Heart left ventricle (tissue), 16 donors: ENCODE measurements at regions not wholly inside any gene's neighbourhood (a gene's known extent, or its start where the extent isn't known, plus 50 kb on each side); places are given as distances from the start of the nearest gene placed in this dataset.

Experiments
- ATAC-seq, 4 donors: fragments of 200-7000 bp; cut with Tn5 transposase; one replicate each; pipeline ENCODE4 v1.9.1; 2020 to 2022; ENCODE audit warnings: moderate library complexity in 4 of 4, mild to moderate bottlenecking in 3 of 4, moderate number of reproducible peaks in 1 of 4
- DNase-seq, 5 donors: peaks; one replicate each; pipeline ENCODE4 v3.0.0-alpha.2; 2020
- H3K27ac ChIP-seq, 12 donors: fragments of 200-600 bp; sonication (generic) in 4 of 12; one replicate each; pipeline versions ENCODE4 v1.5.0 to v1.8.0; 2016 to 2022; ENCODE audit warnings: mild to moderate bottlenecking in 2 of 12
- H3K27me3 ChIP-seq, 9 donors: fragments of 200-600 bp; sonication (generic) in 2 of 9; one replicate each; pipeline versions ENCODE4 v1.5.1 to v1.8.0; 2016 to 2022; ENCODE audit warnings: mild to moderate bottlenecking in 3 of 9
- H3K36me3 ChIP-seq, 9 donors: fragments of 200-600 bp; sonication (generic) in 2 of 9; one replicate each; pipeline versions ENCODE4 v1.5.0 to v1.8.0; 2018 to 2022; ENCODE audit warnings: mild to moderate bottlenecking in 2 of 9
- H3K4me1 ChIP-seq, 12 donors: fragments of 200-600 bp; sonication (generic) in 4 of 12; one replicate each; pipeline versions ENCODE4 v1.5.0 to v1.8.0; 2016 to 2022; ENCODE audit warnings: mild to moderate bottlenecking in 3 of 12
- H3K4me3 ChIP-seq, 12 donors: fragments of 200-600 bp; sonication (generic) in 4 of 12; one replicate each; pipeline versions ENCODE4 v1.5.0 to v1.8.0; 2017 to 2022; ENCODE audit warnings: mild to moderate bottlenecking in 9 of 12, moderate library complexity in 4 of 12
- H3K9me3 ChIP-seq, 12 donors: fragments of 200-600 bp; sonication (generic) in 4 of 12; one replicate each; pipeline versions ENCODE4 v1.5.0 to v1.8.0; 2016 to 2022; ENCODE audit warnings: mild to moderate bottlenecking in 1 of 12
- CTCF ChIP-seq, 12 donors: fragments of 200-600 bp; sonication (generic) in 4 of 12; IDR thresholded peaks; one replicate each; pipeline versions ENCODE4 v1.5.0 to v1.8.0; 2018 to 2022; ENCODE audit warnings: antibody characterized with exemption in 12 of 12, mild to moderate bottlenecking in 5 of 12
- POLR2A ChIP-seq, 2 donors: fragments of 450-650 bp; IDR thresholded peaks; one replicate each; pipeline ENCODE4 v1.6.1; 2017; ENCODE audit warnings: antibody characterized with exemption in 2 of 2, mild to moderate bottlenecking in 2 of 2, moderate library complexity in 2 of 2
- WGBS, 4 donors: extraction: QIAGEN DNeasy Blood & Tissue Kit in 2 of 4; methylation state at CpG; one replicate each; pipeline versions ENCODE4 v1.1.5 to v1.1.7; 2013 to 2018; 5-methylcytosine and 5-hydroxymethylcytosine counted together
- intact Hi-C, 10 donors: fragments of 100-400 bp; cut with DNase I; formaldehyde crosslinking; loops; one replicate each; pipeline versions ENCODE4 v1.11.1 to v1.14.2; 2022
- donor health status: ischemic (EF 13 %, LVEDD 7.1; RV severe dilation, severe dysfunction).
- donor health status: healthy with polysubstance abuse.
- donor health status: DM: no; HTN: yes; CAD: no.
- donor health status: DM: no; HTN: no; CAD: no.
- donor health status: ischemic (EF 25% LVEDD 6.9; RV normal size, moderate dysfunction).
- donor health status: ischemic (EF 25% LVEDD 5.7; RV mildly dilated, moderate dysfunction).
- donor health status: healthy.
- donor health status: DM: yes; HTN: yes; CAD: no.
- donor health status: ischemic (EF 35%, LVEDD 5.7; RV mildly dilated, moderate dysfunction).
- donor health status: nonischemic (EF 11% LVEDD 7.7; RV severe dilation, severe dysfunction).
- donor health status: DM: yes; HTN: yes; CAD: no.
- donor health status: PGD.
- donor health status: ischemic (EF 29% LVEDD 5.4; RV normal size, mild dysfunction).
- donor health status: nonischemic (EF 23%, LVEDD 6.1; RV moderate dilation, normal function).

GRCh38 chr4:155107059-155107458 is 101.4 kb upstream of the NPY2R start:
- no peaks in the 10 kb centered on the region for H3K36me3 ChIP-seq
- TF ChIP-seq POLR2A (IDR thresholded peaks at IDR 0.05) (no peak), CTCF (IDR thresholded peaks at IDR 0.05) (no peak)
- no peak for DNase-seq
- H3K27me3 ChIP-seq, result no peaks in the 10 kb centered on the region
- 85 to 91% (median 89%) methylated on average over 3 of the region's 3 CpGs for whole genome bisulfite sequencing, 4 donors
- ATAC-seq, result no peak
- no peak overlapping the region for H3K27ac ChIP-seq
- intact Hi-C loops, result no loop called here
- H3K9me3 ChIP-seq, result no peaks in the 10 kb centered on the region
- H3K4me1 ChIP-seq, result no peaks in the 10 kb centered on the region
- H3K4me3 ChIP-seq, result no peak overlapping the region

GRCh38 chr4:155114790-155115189 is 93.6 kb upstream of the NPY2R start:
- no peak overlapping the region for H3K27ac ChIP-seq
- no peak for TF ChIP-seq POLR2A (IDR thresholded peaks at IDR 0.05)
- no peak overlapping the region for H3K4me3 ChIP-seq
- intact Hi-C loops, result no loop called here
- H3K36me3 ChIP-seq, result no peaks in the 10 kb centered on the region
- ATAC-seq (no peak), DNase-seq (no peak)
- peaks cover 0 to 8% (median 0%) of the 10 kb centered on the region in 12 donors for H3K9me3 ChIP-seq
- H3K4me1 ChIP-seq, result no peaks in the 10 kb centered on the region
- H3K27me3 ChIP-seq, result no peaks in the 10 kb centered on the region

GRCh38 chr4:155119006-155119405 is 89.4 kb upstream of the NPY2R start:
- ATAC-seq (no peak), DNase-seq (no peak)
- Histone ChIP-seq H3K4me3 (no peak overlapping the region), H3K36me3 (no peaks in the 10 kb centered on the region), H3K27me3 (no peaks in the 10 kb centered on the region), H3K27ac (no peak overlapping the region), H3K4me1 (no peaks in the 10 kb centered on the region), H3K9me3 (peaks cover 0 to 8% (median 0%) of the 10 kb centered on the region in 12 donors)
- TF ChIP-seq POLR2A (IDR thresholded peaks at IDR 0.05) (no peak), CTCF (IDR thresholded peaks at IDR 0.05) (no peak)
- intact Hi-C loops, result no loop called here

GRCh38 chr4:155120536-155120935 is 87.9 kb upstream of the NPY2R start:
- H3K36me3 ChIP-seq, result no peaks in the 10 kb centered on the region
- no peaks in the 10 kb centered on the region for H3K27me3 ChIP-seq
- no peak overlapping the region for H3K27ac ChIP-seq
- WGBS, 4 donors, result 21 to 52% (median 46%) methylated on average over 1 of the region's 1 CpG
- intact Hi-C loops, result no loop called here
- ATAC-seq, result no peak
- H3K9me3 ChIP-seq, result peaks cover 0 to 8% (median 0%) of the 10 kb centered on the region in 12 donors
- no peak overlapping the region for H3K4me3 ChIP-seq
- H3K4me1 ChIP-seq, result no peaks in the 10 kb centered on the region
- no peak for TF ChIP-seq CTCF (IDR thresholded peaks at IDR 0.05)
- TF ChIP-seq POLR2A (IDR thresholded peaks at IDR 0.05), result no peak
- no peak for DNase-seq

GRCh38 chr4:155122382-155122781 is 86.1 kb upstream of the NPY2R start:
- peaks cover 0 to 8% (median 0%) of the 10 kb centered on the region in 12 donors for H3K9me3 ChIP-seq
- WGBS, 4 donors, result 77 to 83% (median 78%) methylated on average over 5 of the region's 5 CpGs
- no peak overlapping the region for H3K27ac ChIP-seq
- H3K4me1 ChIP-seq, result no peaks in the 10 kb centered on the region
- no peak overlapping the region for H3K4me3 ChIP-seq
- intact Hi-C loops, result no loop called here
- no peaks in the 10 kb centered on the region for H3K27me3 ChIP-seq
- H3K36me3 ChIP-seq, result no peaks in the 10 kb centered on the region
- no peak for TF ChIP-seq POLR2A (IDR thresholded peaks at IDR 0.05)
- no peak for TF ChIP-seq CTCF (IDR thresholded peaks at IDR 0.05)
- DNase-seq, result no peak
- no peak for ATAC-seq
